Hindlimb muscle (tissue), 1 donor: ENCODE measurements at regions not wholly inside any gene's neighbourhood (a gene's known extent, or its start where the extent isn't known, plus 50 kb on each side); places are given as distances from the start of the nearest gene placed in this dataset.
"Not testable (repeated sequence)": the region's sequence is repeated elsewhere in the genome, so short reads cannot be mapped to it uniquely, and the experiment has no call there.

Experiments used
- DNase-seq: peaks from one replicate; pipeline ENCODE4 v3.0.0-alpha.2; 2013

DNA sequence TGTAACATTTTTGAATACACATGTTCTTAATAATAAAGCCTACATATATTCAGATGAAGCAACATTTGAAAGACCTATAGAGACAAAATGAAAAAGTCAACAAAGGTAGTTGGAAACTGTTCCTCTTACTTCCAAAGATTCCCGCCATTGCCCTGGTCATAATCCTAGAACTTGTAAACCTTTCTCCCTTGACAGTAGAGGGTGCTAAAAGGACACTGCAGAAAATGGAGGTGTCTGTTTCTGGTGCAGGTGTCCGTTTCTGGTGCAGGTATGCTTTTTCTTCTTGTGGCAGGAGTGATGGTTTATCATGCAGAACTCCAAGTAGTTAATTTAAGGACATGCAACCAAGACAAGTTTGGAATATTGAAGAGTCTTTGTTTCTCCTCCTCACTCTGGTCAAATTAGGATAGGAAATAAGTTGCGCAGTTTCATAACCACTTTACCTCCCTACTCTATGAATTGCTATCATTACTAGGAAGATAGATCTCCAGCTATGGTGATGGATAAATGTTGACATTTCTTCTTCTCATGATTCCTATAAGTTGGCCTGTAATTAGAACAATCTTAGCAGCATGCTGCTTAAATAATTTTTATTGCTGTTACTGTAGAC lies 56.0 kb upstream of the FAM174A start:
- no peak for DNase-seq

- DNase-seq = no peak
These were observed 63.1 kb upstream of the FAM174A start for GRCh38 chr5:100472091-100472490.

DNA sequence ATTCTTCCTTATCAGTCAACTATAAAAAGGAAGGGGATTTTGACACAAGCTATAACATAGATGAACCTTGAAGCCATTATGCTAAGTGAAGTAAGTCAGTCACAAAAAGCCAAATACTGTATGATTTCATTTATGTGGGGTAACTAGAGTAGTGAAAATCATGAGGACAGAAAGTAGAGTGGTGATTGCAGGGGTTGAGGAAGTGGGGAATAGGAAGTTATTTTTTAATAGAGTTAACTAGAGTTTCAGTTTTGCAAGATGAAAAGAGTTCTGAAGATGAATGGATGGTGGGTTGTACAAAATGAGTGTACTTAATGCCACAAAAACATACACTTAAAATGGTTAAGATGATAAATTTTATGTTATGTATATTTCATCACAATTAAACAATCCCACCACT lies 65.4 kb upstream of the FAM174A start:
- DNase-seq = no peak

DNA sequence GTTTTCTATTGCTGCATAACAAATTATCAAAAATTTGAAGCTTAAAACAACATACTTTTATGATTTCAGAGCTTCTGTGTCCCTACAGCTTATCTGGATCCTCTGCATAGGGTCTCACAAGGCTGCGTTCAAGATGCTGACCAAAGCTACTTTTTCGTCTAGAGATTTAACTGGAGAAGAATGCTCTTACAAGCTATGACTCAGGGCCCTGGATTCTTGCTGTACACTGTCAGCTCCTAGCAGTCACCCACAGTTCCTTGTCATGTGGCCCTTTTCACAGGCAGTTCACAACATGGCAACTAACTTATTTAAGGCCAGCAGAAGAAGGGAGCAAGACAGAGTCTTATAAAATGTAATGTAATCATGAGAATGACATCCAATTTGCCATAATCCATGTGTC lies 70.8 kb upstream of the FAM174A start:
- no peak for DNase-seq

DNA sequence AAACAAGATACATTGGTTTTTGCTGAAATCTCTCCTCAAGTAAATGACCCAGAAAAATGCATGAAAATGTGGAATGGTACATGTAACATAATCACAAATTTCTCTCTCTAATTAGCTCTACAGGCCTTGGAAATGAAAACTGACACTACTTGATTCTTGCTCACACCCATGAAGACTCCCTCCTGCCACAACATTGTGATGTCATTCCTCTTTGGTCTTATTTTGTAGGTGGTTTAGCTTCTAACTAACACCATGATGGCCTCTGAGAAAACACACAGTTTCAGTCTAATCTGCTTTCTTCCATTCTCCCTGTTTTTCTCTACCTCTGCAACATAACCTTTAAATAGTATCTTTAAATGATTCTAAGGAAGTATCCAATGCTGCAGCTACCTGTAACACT lies 78.6 kb upstream of the FAM174A start:
- no peak for DNase-seq

- DNase-seq = no peak
These were observed 83.0 kb upstream of the FAM174A start for GRCh38 chr5:100452126-100452525.

DNA sequence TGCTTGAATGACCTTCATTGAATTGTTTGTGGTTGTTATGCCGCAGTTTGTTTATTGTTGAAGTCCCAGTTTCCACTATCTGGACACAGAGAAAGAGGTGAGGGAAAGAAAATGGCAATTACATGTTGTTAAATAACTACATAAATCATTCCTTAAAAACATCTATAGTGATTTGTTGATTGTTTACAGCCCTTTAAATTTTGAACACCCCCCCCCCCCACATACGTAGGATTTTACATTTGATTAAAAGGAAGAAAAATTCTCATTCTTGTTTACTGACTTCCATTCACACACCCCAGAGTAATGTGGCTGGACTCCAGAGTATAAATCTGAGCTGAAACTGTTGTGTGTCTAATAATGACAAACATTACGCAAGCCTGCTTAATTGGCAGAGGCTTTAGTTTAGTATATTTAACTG lies 87.1 kb upstream of the FAM174A start:
- no peak for DNase-seq

DNA sequence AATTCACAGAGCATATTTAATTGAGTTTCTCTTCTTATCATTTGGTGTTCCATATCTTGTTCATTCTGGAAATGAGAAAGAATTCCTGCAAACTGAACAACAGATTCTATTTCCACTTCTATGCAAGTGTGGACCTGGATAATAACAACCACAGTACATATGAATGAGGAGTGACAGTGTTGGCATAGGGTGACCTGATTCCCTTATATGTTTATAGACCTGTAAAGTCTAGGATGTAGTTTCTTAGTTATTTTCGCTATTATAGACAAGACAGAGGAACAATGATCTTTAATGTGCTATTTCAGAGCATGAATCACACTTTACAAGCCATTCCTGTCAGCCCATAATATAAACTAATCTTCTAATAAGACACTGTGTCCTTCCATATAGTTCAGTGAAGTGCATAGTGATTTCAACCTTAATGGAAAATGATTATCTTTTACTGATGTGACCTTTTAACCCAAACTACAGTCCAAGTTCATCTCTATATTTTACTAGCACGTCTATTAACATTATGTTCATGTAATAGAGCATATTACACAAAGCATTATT lies 88.2 kb upstream of the FAM174A start:
- no peak for DNase-seq

DNA sequence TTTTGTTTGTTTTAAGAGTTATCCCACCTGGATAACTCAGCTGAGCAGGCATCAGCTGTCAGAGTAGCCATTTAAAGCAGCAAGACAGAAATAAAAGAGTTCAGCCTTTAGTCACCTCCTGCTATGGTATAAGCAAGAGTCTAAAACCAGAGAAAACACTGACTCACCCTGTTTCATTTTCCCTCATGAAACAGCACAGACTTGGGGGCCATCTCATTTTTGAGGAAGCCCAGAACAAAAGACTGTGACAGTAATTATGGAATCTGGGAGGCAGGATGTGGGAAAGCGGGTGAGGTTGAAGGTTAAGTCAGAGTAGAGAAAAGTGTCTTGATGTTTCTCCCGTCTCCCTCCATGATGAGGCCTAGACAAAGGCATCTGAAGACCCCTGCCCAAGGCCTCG lies 90.2 kb upstream of the FAM174A start:
- no peak for DNase-seq

GRCh38 chr5:100434815-100435214 lies 100.4 kb upstream of the FAM174A start:
- DNase-seq = no peak

- DNase-seq = peak; percentile 9
These were observed 102.4 kb upstream of the FAM174A start for GRCh38 chr5:100432741-100433140.

DNA sequence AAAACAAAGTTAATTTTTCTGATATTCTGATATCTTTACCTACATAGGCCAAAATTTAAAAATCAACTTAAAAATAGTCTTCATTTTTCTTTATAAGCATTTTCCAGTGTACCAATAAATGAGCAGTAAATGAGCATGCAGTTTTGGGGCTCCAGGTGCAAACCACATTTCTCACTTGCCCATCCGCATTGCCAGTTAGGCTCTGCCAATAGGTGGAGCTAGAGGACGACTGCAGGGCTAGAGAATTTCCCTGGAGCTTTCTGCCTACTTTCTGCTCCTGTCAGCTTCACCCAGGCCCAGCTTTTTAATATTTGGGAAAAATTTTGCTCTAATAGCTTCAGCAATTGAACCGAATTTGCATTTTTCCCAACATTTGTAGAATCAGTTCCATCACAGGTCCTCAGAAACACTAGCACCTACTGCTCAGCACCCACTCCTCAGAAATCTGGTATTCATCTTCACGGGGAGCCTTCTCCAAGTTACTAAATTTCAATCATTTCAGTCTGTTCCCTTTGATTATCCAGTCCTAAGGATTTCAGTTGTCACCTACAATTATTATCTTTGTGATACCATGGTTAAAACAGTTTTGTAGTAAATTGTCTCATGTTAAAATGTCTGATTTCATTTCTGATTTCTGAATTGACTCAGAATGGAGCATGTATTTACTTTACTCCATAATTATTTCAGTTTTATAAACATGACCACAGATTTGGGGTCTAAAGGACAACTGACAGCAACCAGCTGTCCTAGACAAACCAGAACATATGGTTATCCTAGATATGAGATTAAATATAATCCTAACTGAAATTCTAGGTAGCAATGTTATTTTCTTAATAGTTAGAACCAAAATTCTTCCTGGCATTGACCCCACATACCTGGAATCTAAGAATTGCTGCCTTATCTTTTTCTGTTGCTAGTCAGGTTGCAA lies 104.6 kb upstream of the FAM174A start:
- no peak for DNase-seq

DNA sequence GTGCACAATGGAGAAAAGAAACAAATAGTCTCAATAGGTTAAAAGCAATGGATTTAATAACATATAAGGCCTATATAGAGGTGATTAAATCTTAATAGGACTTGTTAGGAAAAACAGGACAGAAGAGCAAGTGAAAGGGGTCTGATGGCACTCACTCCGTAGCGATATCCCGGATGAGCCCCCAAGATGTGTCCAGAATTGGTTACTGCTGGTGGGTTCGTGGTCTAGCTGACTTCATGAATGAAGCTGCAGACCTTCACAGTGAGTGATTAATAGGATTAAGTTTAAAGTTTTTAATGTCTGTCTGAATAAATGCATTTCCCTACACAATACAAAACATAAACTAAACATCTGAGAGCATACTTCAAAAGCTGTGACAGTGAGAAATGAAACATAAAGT lies 110.4 kb upstream of the FAM174A start:
- DNase-seq = no peak

DNA sequence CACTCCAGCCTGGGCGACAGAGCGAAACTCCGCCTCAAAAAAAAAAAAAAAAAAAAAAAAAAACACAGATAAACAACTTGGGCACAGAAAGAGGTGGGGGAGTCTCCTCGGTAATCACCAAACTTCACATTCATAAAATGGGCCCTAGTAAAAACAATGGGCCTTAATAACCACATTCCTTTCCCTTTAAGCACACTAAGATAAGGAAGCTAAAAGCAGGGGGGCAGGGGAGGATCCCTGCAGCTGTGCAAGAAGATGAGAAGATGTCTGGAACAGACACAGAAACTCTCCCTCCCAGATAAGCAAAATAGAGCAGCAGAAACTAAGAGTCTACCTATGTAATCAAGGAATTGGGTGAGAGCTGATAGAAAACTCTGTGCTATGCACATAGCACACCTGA lies 111.2 kb upstream of the FAM174A start:
- DNase-seq = no peak

DNA sequence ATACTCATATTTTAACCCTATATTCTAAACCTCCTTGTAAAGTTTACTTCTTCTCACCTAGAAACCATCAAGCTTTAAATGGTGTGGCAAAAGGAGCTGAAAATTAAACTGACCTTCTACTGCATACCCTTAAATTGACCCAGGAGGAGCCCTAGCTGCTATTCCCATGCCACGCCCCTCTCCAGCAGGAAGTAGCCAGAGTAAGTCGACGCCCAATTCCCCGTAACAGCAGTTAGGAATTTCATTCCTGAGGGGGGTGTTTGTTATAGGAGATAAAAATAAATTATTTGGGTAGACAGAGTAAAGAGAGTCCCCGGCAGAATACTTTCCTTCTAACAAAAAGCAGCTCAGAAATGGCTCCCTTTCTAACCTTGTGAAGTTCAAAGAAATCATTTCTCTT lies 111.8 kb upstream of the FAM174A start:
- DNase-seq = no peak

GRCh38 chr5:100421360-100421759 lies 113.8 kb upstream of the FAM174A start:
- DNase-seq = no peak

DNA sequence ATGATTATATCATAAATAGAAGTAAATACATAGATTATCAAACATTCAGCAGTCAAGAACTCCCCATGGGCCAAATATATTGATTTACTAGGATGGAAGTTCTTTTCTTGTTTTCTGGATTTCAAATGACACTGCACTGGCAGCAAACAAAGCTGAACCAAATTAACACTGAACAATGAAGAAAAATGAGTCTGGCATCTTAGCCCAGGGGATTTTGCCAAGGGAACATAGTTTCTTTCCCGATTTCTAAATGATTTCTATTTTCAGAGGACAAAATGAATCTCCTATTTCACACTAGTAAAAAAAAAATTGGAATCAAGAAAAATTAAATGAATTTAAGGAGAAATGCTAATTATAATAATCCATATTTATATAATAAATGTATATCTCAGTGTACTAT lies 116.9 kb upstream of the FAM174A start:
- DNase-seq = no peak

GRCh38 chr5:100409660-100410151 lies 125.5 kb upstream of the FAM174A start:
- DNase-seq = no peak

- DNase-seq = no peak
These were observed 128.1 kb upstream of the FAM174A start for GRCh38 chr5:100407053-100407452.

DNA sequence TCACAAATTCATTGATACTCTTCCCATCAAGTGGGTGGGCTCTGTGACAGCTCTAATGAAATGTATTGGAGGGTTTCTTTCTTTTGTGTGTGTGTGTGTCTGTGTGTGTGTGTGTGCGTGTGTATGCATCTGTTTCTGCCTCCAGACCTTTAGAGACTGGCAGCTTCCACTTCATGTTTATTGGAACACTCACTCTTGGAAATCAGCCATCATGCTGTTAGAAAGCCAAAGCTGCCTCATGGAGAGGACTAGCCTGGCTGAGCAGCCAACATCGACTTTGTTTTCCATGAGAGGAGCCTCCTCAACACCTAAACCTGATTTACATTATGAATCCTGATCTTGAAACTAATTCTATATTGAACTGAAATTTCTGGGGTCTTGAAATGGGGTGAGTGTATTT lies 128.5 kb upstream of the FAM174A start:
- no peak for DNase-seq

DNA sequence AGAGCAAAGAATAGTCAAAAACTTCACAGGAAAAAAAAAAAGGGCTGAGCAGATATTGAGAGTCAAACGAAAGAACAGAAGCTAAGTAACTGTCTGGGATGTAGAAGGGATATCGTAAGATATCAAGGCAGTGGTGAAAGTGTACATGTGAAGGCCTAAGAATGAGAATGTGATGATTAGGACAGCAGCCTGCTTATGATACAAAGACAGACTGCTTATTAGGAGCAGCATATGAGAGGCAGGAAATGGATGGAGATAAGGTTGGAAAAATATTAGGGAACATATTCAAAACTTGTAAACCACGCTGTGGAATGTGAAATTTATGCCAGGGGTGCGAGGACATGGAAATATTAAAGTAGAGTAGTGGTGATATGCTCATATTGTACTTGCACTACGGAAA lies 133.1 kb upstream of the FAM174A start:
- DNase-seq = no peak

DNA sequence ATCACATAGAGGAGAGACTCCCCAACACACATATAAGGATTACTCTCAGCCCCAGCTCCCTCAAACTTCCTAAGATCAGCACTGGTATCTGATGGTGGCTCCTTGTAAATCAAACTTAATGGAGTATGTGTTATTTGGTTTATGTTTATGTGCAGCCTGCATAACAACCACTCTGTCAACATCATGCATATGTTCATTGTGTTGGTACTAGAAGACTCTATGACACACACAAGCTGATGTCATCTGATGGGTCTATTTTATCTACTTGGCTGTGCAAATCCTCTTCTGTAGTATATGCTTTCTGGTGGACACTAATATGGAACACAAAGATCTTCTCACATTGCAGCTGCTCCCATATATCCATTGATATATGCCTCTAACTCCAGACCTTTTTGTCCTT lies 134.0 kb upstream of the FAM174A start:
- no peak for DNase-seq

DNA sequence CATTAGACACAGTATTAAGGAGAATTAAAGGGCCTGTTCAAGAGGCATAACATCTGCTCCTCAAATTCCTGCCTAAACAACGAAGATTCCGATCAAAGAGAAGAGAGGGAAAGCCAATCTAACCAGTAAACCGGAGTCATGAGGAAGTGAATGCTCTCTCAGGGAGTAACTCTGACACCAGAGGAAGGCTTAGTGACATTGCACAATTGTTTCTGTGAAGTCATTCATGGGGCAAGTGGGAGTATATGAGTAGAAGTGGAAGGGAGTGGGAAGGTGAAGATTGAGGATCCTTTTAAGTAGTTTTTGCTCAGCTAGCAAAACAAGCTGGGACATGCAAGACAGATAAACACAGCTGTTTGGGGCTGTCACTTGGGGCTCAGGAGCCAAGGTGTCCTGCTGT lies 136.4 kb upstream of the FAM174A start:
- DNase-seq = not testable (repeated sequence)
